GM23338 (cell line): ENCODE measurements at regions not wholly inside any gene's neighbourhood (a gene's known extent, or its start where the extent isn't known, plus 50 kb on each side); places are given as distances from the start of the nearest gene placed in this dataset.

Experiments used
- ATAC-seq: fragments of 200-7000 bp; cut with Tn5 transposase; 3 replicates; pipeline ENCODE4 v1.9.1; 2020
- DNase-seq: peaks from one replicate; pipeline ENCODE4 v3.0.0-alpha.2; 2015; ENCODE audit warnings: low spot score
- H2AFZ ChIP-seq: fragments of 200-600 bp; sonication (generic); 2 replicates; pipeline ENCODE4 v1.8.0; 2016; ENCODE audit warnings: antibody characterized with exemption, mild to moderate bottlenecking, moderate library complexity
- H3F3A ChIP-seq: fragments of 200-600 bp; sonication (generic); replicated peaks from 2 replicates; pipeline ENCODE4 v1.8.0; 2017; ENCODE audit warnings: antibody characterized with exemption, mixed run types, low read depth
- H3K27ac ChIP-seq: fragments of 200-600 bp; sonication (generic); 2 replicates; pipeline ENCODE4 v1.6.1; 2016; ENCODE audit warnings: low read depth
- H3K27me3 ChIP-seq: fragments of 200-600 bp; sonication (generic); 2 replicates; pipeline ENCODE4 v1.8.0; 2016; ENCODE audit warnings: mild to moderate bottlenecking, mixed run types, moderate library complexity; ENCODE audit not compliant: insufficient read depth
- H3K36me3 ChIP-seq: fragments of 200-600 bp; sonication (generic); 2 replicates; pipeline ENCODE4 v1.8.0; 2016; ENCODE audit warnings: mild to moderate bottlenecking; ENCODE audit not compliant: insufficient read depth
- H3K4me1 ChIP-seq: fragments of 200-600 bp; sonication (generic); 2 replicates; pipeline ENCODE4 v1.8.0; 2016; ENCODE audit warnings: mild to moderate bottlenecking, moderate library complexity; ENCODE audit not compliant: insufficient read depth
- H3K4me2 ChIP-seq: fragments of 200-600 bp; sonication (generic); 2 replicates; pipeline ENCODE4 v1.7.1; 2017; ENCODE audit warnings: mixed run types
- H3K4me3 ChIP-seq: fragments of 200-600 bp; sonication (generic); 2 replicates; pipeline ENCODE4 v1.6.1; 2016; ENCODE audit warnings: mixed run types
- H3K79me2 ChIP-seq: fragments of 200-600 bp; sonication (generic); replicated peaks from 2 replicates; pipeline ENCODE4 v1.8.0; 2017; ENCODE audit warnings: mild to moderate bottlenecking; ENCODE audit not compliant: insufficient read depth
- H3K9me2 ChIP-seq: fragments of 200-600 bp; sonication (generic); 2 replicates; pipeline ENCODE4 v1.8.0; 2017; ENCODE audit not compliant: insufficient read depth
- H4K20me1 ChIP-seq: fragments of 200-600 bp; sonication (generic); replicated peaks from 2 replicates; pipeline ENCODE4 v1.8.0; 2017; ENCODE audit warnings: mild to moderate bottlenecking; ENCODE audit not compliant: insufficient read depth
- H3K27ac Mint-ChIP-seq: 2 replicates; pipeline ENCODE4 v1.8.0; 2020; ENCODE audit warnings: inconsistent platforms, mild to moderate bottlenecking, moderate library complexity, mixed read lengths
- H3K27me3 Mint-ChIP-seq: 3 replicates; pipeline ENCODE4 v1.8.0; 2022; ENCODE audit warnings: low read depth, mild to moderate bottlenecking, moderate library complexity, mixed read lengths, inconsistent platforms; ENCODE audit not compliant: insufficient read depth, poor library complexity
- H3K36me3 Mint-ChIP-seq: 3 replicates; pipeline ENCODE4 v1.8.0; 2021; ENCODE audit warnings: low read depth, mild to moderate bottlenecking, inconsistent platforms, moderate library complexity, mixed read lengths
- H3K4me1 Mint-ChIP-seq: 3 replicates; pipeline ENCODE4 v1.8.0; 2020; ENCODE audit warnings: mild to moderate bottlenecking, inconsistent platforms, mixed read lengths
- H3K4me3 Mint-ChIP-seq: 3 replicates; pipeline ENCODE4 v1.8.0; 2021; ENCODE audit warnings: moderate library complexity, mild to moderate bottlenecking, inconsistent platforms, mixed read lengths
- H3K9me3 Mint-ChIP-seq: 3 replicates; pipeline ENCODE4 v1.8.0; 2020; ENCODE audit warnings: moderate library complexity, mild to moderate bottlenecking, inconsistent platforms, mixed read lengths
- CTCF ChIP-seq, 2 experiments: fragments of 200-600 bp in 1 of 2; sonication (generic) in 1 of 2; conservative IDR thresholded peaks; 2 replicates each; pipeline versions ENCODE4 v1.5.1 to v1.6.1; 2016 to 2017; ENCODE audit warnings: antibody characterized with exemption in 2 of 2, low read depth in 2 of 2, mild to moderate bottlenecking in 2 of 2, moderate library complexity in 1 of 2
- EZH2 ChIP-seq: fragments of 200-600 bp; sonication (generic); IDR thresholded peaks from one replicate; pipeline ENCODE4 v1.8.0; 2017; ENCODE audit warnings: antibody characterized with exemption, mild to moderate bottlenecking, low read depth; ENCODE audit not compliant: unreplicated experiment
- EZH2phosphoT487 ChIP-seq: fragments of 200-600 bp; sonication (generic); IDR thresholded peaks from one replicate; pipeline ENCODE4 v1.8.1; 2018; ENCODE audit warnings: antibody characterized with exemption; ENCODE audit not compliant: unreplicated experiment
- POLR2AphosphoS5 ChIP-seq: IDR thresholded peaks from 2 replicates; pipeline ENCODE4 v1.6.1; 2016; ENCODE audit warnings: antibody characterized with exemption, low read depth
- STAT1 ChIP-seq: IDR thresholded peaks from one replicate; pipeline ENCODE4 v1.6.1; 2016; ENCODE audit warnings: antibody characterized with exemption; ENCODE audit not compliant: unreplicated experiment
- ZNF114 ChIP-seq: fragments of 250-450 bp; sonication (Bioruptor Pico); IDR thresholded peaks from 2 replicates; pipeline ENCODE4 v1.5.0; 2020; ENCODE audit warnings: mild to moderate bottlenecking, moderate library complexity
- TF ChIP-seq, protein P1 (sequence below): fragments of 250-450 bp; sonication (Bioruptor Pico); IDR thresholded peaks from 2 replicates; pipeline ENCODE4 v1.5.0; 2020; ENCODE audit warnings: mild to moderate bottlenecking, moderate library complexity
- TF ChIP-seq, protein P2 (sequence below): IDR thresholded peaks from one replicate; pipeline ENCODE4 v1.6.1; 2018; ENCODE audit warnings: antibody characterized with exemption; ENCODE audit not compliant: unreplicated experiment

DNA sequence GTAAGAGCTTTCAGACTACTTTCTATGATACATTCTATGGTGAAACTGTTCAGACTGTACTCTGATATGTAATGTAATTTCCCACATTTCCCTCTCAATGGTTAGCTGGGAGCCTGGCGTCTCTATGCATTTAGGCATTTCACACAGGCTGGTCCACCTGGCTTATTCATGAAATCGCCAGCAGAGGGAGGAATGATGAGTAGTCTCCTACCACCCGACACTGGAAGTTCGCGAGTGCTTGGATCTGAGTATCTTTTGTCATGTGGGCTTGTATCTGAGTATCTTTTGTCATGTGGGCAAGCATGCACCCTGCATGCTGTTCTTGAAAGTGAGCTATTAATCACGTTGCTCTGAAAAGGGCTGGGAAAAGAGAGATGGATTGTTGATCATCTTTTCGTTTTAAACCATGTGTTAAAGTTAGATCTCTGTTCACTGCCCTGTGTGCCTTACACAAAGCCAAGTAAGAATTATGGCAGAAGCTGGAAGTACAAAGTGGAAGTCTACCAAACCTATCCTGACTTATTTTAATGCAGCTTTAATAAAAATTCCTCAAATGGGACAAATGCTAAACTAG lies 235.0 kb downstream of the ATP23 start (continued):
- TF ChIP-seq, protein P1, sequence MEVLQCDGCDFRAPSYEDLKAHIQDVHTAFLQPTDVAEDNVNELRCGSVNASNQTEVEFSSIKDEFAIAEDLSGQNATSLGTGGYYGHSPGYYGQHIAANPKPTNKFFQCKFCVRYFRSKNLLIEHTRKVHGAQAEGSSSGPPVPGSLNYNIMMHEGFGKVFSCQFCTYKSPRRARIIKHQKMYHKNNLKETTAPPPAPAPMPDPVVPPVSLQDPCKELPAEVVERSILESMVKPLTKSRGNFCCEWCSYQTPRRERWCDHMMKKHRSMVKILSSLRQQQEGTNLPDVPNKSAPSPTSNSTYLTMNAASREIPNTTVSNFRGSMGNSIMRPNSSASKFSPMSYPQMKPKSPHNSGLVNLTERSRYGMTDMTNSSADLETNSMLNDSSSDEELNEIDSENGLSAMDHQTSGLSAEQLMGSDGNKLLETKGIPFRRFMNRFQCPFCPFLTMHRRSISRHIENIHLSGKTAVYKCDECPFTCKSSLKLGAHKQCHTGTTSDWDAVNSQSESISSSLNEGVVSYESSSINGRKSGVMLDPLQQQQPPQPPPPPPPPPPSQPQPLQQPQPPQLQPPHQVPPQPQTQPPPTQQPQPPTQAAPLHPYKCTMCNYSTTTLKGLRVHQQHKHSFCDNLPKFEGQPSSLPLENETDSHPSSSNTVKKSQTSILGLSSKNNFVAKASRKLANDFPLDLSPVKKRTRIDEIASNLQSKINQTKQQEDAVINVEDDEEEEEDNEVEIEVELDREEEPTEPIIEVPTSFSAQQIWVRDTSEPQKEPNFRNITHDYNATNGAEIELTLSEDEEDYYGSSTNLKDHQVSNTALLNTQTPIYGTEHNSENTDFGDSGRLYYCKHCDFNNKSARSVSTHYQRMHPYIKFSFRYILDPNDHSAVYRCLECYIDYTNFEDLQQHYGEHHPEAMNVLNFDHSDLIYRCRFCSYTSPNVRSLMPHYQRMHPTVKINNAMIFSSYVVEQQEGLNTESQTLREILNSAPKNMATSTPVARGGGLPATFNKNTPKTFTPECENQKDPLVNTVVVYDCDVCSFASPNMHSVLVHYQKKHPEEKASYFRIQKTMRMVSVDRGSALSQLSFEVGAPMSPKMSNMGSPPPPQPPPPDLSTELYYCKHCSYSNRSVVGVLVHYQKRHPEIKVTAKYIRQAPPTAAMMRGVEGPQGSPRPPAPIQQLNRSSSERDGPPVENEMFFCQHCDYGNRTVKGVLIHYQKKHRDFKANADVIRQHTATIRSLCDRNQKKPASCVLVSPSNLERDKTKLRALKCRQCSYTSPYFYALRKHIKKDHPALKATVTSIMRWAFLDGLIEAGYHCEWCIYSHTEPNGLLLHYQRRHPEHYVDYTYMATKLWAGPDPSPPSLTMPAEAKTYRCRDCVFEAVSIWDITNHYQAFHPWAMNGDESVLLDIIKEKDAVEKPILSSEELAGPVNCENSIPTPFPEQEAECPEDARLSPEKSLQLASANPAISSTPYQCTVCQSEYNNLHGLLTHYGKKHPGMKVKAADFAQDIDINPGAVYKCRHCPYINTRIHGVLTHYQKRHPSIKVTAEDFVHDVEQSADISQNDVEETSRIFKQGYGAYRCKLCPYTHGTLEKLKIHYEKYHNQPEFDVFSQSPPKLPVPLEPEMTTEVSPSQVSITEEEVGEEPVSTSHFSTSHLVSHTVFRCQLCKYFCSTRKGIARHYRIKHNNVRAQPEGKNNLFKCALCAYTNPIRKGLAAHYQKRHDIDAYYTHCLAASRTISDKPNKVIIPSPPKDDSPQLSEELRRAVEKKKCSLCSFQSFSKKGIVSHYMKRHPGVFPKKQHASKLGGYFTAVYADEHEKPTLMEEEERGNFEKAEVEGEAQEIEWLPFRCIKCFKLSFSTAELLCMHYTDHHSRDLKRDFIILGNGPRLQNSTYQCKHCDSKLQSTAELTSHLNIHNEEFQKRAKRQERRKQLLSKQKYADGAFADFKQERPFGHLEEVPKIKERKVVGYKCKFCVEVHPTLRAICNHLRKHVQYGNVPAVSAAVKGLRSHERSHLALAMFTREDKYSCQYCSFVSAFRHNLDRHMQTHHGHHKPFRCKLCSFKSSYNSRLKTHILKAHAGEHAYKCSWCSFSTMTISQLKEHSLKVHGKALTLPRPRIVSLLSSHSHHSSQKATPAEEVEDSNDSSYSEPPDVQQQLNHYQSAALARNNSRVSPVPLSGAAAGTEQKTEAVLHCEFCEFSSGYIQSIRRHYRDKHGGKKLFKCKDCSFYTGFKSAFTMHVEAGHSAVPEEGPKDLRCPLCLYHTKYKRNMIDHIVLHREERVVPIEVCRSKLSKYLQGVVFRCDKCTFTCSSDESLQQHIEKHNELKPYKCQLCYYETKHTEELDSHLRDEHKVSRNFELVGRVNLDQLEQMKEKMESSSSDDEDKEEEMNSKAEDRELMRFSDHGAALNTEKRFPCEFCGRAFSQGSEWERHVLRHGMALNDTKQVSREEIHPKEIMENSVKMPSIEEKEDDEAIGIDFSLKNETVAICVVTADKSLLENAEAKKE (CRISPR knock-in tag) = no peak

GRCh38 chr12:58177366-58177765 lies 236.0 kb downstream of the ATP23 start:
- H4K20me1 ChIP-seq = no peaks in the 10 kb centered on the region
- no peak overlapping the region for H3K4me2 ChIP-seq
- ATAC-seq = no peak
- Mint-ChIP-seq H3K4me1 (peaks cover 8% of the 10 kb centered on the region; the same call in 2 of the 3 replicates), H3K4me3 (no peak overlapping the region), H3K27ac (no peak overlapping the region), H3K36me3 (no peaks in the 10 kb centered on the region; the same call in 2 of the 3 replicates), H3K27me3 (peaks cover 3% of the 10 kb centered on the region), H3K9me3 (no peaks in the 10 kb centered on the region)
- no peaks in the 10 kb centered on the region for H3K4me1 ChIP-seq
- no peak for DNase-seq
- H2AFZ ChIP-seq = no peak overlapping the region
- H3K27me3 ChIP-seq = no peaks in the 10 kb centered on the region
- no peak overlapping the region for H3K4me3 ChIP-seq
- H3K9me2 ChIP-seq = no peaks in the 10 kb centered on the region
- no peaks in the 10 kb centered on the region for H3F3A ChIP-seq
- H3K79me2 ChIP-seq = no peaks in the 10 kb centered on the region
- H3K36me3 ChIP-seq = no peaks in the 10 kb centered on the region
- no peak overlapping the region for H3K27ac ChIP-seq
- TF ChIP-seq EZH2phosphoT487 (no peak), CTCF (conservative IDR thresholded peaks at IDR 0.05; ENCODE audit: low read depth in 2 of 2) (no peak), ZNF114 (CRISPR knock-in tag) (no peak), EZH2 (no peak), STAT1 (no peak), POLR2AphosphoS5 (no peak)
- TF ChIP-seq, protein P2, sequence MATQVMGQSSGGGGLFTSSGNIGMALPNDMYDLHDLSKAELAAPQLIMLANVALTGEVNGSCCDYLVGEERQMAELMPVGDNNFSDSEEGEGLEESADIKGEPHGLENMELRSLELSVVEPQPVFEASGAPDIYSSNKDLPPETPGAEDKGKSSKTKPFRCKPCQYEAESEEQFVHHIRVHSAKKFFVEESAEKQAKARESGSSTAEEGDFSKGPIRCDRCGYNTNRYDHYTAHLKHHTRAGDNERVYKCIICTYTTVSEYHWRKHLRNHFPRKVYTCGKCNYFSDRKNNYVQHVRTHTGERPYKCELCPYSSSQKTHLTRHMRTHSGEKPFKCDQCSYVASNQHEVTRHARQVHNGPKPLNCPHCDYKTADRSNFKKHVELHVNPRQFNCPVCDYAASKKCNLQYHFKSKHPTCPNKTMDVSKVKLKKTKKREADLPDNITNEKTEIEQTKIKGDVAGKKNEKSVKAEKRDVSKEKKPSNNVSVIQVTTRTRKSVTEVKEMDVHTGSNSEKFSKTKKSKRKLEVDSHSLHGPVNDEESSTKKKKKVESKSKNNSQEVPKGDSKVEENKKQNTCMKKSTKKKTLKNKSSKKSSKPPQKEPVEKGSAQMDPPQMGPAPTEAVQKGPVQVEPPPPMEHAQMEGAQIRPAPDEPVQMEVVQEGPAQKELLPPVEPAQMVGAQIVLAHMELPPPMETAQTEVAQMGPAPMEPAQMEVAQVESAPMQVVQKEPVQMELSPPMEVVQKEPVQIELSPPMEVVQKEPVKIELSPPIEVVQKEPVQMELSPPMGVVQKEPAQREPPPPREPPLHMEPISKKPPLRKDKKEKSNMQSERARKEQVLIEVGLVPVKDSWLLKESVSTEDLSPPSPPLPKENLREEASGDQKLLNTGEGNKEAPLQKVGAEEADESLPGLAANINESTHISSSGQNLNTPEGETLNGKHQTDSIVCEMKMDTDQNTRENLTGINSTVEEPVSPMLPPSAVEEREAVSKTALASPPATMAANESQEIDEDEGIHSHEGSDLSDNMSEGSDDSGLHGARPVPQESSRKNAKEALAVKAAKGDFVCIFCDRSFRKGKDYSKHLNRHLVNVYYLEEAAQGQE = no peak
